Epithelial cell of esophagus (primary cell): ENCODE measurements at regions not wholly inside any gene's neighbourhood (a gene's known extent, or its start where the extent isn't known, plus 50 kb on each side); places are given as distances from the start of the nearest gene placed in this dataset.

ENCODE experiments used
- DNase-seq: peaks from one replicate; pipeline ENCODE4 v3.0.0; 2010; ENCODE audit warnings: low read depth
- H3K4me3 ChIP-seq: 2 replicates; pipeline ENCODE4 v1.5.1; 2011; ENCODE audit warnings: mild to moderate bottlenecking, low read length, control low read depth
- TF ChIP-seq, protein P1 (sequence below): IDR thresholded peaks from 2 replicates; pipeline ENCODE4 v1.5.1; 2011; ENCODE audit warnings: low read depth, mild to moderate bottlenecking, low read length, control low read depth, inconsistent platforms; ENCODE audit not compliant: insufficient read depth; ENCODE audit errors: missing control alignments

DNA sequence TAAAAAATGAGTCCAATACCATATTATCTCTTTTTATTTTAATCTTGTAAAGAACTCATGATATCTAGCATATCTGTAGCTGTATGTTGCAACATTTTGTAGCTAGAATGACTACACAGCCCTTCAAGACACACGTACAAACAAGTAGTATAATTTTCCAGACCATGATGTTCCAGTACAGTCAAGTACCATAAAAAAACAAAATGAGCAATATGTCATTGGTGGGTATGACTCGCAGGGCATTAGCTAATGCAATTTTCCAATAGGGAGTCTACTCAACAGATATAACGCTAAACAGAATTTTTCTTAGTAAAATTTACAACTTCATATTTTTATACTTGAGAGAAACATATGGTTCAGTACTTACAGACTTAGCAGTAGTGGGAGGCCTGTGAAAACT lies 53.6 kb upstream of the UGP2 start:
- TF ChIP-seq, protein P1, sequence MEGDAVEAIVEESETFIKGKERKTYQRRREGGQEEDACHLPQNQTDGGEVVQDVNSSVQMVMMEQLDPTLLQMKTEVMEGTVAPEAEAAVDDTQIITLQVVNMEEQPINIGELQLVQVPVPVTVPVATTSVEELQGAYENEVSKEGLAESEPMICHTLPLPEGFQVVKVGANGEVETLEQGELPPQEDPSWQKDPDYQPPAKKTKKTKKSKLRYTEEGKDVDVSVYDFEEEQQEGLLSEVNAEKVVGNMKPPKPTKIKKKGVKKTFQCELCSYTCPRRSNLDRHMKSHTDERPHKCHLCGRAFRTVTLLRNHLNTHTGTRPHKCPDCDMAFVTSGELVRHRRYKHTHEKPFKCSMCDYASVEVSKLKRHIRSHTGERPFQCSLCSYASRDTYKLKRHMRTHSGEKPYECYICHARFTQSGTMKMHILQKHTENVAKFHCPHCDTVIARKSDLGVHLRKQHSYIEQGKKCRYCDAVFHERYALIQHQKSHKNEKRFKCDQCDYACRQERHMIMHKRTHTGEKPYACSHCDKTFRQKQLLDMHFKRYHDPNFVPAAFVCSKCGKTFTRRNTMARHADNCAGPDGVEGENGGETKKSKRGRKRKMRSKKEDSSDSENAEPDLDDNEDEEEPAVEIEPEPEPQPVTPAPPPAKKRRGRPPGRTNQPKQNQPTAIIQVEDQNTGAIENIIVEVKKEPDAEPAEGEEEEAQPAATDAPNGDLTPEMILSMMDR, result no peak
- H3K4me3 ChIP-seq, result no peak overlapping the region
- DNase-seq, result peak; percentile 86

DNA sequence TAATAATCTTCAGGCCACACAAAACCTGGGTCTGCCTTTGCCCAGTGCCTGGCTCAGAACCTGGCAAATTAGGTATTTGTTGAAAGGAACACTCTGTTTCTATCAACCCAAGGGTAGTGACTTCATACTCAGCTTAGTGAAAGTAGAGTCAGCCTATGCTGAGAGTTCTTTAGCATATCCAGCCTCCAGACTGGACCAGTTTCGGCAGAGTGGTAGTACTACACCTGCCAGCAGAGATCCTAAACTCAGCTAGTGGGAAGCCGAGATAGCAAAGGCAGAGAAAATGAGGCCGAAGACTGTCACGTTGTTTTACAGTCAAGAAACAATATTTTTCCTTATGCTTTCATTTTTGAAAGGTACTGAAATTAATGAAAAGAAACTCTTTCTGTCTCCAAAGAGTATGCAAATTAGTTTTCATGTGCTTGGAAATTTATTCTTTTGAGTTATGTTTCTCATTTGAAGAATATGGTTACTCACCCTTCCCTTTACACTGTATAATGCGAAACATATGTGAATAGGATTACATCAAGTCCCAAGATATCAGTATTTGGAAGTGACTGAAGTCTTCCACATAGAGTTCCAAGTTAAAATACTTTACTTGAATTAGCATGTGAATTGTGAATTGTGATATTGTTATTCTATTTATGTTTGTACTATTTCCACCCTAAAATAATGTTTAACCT lies 52.2 kb upstream of the UGP2 start:
- no peak overlapping the region for H3K4me3 ChIP-seq
- TF ChIP-seq, protein P1, result no peak
- no peak for DNase-seq

DNA sequence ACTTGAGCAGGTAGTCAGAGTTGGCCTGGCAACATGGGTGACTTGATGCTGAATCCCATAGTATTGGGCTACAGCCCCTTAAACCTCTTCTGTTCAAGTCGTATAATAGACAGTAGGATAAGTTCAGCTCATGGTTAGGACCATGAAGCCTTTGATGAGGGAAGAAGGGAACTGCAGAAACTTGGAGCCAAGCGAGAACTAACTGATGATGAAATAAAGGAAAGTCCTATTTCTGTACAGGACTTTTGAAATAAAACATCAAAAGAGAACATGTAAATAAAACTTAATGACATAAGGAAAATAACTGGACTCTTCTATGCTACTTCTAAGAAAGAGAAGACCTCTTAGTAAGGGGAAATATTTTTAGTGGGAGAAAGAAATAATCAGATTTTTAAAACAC lies 51.2 kb upstream of the UGP2 start:
- no peak overlapping the region for H3K4me3 ChIP-seq
- TF ChIP-seq, protein P1, result no peak
- DNase-seq, result peak; percentile 4

DNA sequence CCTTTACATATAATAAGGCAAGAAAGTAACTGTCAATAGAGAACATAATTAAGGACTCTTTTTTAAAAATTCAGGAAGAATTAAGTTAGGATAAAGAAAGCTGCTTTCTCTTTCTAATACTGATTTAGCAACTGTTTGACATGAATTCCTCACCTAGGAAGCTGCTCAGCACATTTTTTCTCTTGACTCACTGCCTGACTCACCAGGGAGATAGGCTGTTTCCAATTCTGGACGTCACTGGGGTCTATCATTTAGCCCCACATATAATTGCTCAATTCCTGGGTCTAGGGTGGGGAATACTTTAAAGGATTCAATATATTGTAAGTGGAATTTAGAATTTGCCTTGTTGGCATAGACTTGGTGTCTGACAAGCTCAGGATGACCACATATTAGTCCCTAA lies 50.8 kb upstream of the UGP2 start:
- DNase-seq, result peak; percentile 80
- no peak overlapping the region for H3K4me3 ChIP-seq
- TF ChIP-seq, protein P1, result no peak

DNA sequence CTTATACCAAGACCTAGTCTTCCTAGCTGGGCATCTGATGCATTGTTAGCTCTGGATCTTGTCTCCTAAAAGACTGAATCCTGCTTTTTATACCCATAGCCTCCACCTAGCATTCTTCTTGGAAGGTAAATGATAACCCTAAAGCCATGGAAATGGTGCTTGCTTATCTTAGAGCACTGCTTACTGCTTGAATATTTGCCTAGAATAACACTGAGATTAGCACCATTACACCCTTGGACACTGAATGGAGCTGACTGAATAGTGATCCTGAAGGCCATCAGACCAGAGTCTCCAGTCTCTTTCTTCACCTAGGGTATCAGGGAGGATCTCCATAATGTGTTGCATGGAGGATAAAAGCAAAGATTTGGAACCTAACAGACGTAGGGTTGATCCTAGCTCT lies 50.3 kb upstream of the UGP2 start:
- DNase-seq, result no peak
- TF ChIP-seq, protein P1, result no peak
- no peak overlapping the region for H3K4me3 ChIP-seq
